Stimulated activated CD4-positive, alpha-beta T cell treated with anti-CD3 and anti-CD28 coated beads, TNF-alpha, amount 100 ng/mL, for 48 hours (primary cell): ENCODE measurements at regions not wholly inside any gene's neighbourhood (a gene's known extent, or its start where the extent isn't known, plus 50 kb on each side); places are given as distances from the start of the nearest gene placed in this dataset.
"Not testable (repeated sequence)": the region's sequence is repeated elsewhere in the genome, so short reads cannot be mapped to it uniquely, and the experiment has no call there.

Experiments
- DNase-seq, 3 donors: peaks; one replicate each; pipeline ENCODE4 v3.0.0-alpha.2; 2020; ENCODE audit warnings: low read depth in 3 of 3

DNA sequence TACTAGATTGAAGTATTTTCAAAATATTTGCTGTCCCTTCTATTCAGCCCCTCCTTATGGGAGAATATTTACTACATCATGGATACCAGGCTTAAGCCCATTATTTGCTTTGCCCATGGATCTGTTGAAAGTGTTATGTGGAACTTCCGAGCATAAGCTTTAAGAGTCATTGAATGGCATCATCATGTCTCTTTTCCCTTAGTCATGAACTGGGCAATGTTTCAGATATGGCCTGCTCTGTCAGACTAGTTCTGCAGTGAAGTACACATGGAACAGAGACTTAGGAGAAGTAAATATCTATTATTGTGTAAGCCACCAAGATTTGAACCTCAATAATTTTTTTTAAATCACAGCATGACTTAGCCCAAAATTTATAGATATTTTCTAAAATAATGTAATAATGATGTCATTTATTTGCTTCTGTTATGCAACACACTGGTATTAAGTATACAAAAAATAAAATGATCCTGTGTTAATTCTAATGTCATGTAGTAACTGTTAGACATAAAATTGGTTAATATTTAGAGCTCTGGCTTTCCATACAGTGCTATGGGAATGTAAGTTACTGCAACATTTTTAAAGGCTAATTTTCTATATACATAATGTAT lies 1097.3 kb downstream of the SLC16A7 start:
- DNase-seq = no peak

DNA sequence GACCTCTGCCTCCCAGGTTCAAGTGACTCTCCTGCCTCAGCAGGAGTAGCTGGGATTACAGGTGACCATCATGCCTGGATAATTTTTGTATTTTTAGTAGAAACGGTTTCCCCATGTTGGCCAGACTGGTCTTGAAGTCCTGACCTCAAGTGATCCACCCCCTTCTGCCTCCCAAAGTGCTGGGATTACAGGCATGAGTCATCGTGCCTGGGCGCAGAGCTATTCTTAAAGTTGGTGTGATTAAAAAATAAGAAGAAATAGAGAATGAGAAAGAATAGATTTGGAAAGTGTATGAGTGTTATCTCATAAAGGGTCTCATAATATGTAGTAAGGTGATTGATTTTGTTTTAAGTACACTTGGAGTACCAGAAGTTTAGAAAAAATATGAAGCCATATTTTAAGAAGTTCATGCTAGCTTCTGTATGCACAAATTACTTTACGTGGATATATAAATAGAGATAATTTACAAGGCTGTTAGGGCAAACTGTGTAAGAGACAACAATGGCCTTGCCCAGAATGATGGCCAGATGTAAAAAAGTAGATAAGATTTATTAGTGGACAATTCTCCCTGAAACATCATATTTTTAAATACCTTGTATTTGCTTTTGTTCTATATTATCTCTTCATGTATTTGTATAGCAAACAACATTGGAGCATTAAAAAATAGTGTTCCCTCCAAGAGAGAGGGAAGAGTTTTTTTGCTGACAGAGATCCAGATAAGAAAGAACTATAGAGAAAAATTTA lies 1108.5 kb downstream of the SLC16A7 start:
- no peak for DNase-seq

DNA sequence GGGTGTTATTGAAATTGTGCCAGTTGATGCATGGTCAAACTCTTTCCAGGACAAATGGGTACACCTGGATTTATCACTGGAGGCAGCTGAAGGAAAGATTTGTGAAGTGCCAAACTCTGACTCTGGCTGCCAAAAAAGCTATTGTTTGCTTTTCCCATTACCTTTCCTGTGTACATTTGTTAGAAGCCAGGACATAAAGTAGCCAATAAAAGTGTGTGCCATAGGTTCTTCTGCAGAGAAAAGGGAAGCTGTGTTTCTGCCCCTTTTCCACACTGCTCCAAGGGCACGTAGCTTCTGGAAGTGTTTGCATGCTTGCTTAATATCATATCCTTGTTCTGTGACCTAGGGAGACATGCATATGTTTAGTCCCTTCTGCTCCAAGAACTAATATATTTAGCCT lies 1114.4 kb downstream of the SLC16A7 start:
- no peak for DNase-seq

DNA sequence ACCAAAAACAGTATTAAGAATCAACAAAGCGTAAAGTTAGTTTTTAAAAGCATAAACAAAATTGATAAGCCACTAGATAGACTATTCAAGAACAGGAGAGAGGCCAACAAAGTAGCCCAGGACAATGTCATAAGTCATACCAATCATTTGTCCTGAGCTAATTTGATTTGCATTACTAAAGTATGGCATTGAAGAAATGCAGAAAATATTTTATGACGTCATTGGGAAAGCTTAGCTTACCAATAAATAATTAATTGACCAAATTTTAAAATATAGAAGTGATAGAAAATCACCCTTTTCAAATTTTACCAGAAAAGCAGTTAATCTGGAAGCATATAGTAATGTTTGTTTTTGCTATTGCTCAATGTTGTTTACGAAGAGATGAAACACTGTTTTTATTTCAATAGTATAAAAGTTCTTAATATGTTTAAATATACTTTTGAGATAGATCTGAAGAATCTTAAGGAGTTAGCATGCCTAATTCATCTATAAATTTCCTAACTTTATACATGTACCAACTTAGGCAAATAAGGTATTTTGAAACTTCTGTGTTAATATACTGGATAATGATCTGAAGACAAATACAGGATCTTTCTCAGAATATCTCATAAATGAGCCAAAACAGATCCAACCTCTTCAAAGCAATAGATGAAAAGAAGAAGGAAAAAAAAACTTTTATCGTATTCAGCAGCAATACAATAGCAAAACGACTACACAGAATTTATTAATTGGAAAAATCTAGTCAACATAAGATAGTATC lies 1118.5 kb downstream of the SLC16A7 start:
- no peak for DNase-seq

DNA sequence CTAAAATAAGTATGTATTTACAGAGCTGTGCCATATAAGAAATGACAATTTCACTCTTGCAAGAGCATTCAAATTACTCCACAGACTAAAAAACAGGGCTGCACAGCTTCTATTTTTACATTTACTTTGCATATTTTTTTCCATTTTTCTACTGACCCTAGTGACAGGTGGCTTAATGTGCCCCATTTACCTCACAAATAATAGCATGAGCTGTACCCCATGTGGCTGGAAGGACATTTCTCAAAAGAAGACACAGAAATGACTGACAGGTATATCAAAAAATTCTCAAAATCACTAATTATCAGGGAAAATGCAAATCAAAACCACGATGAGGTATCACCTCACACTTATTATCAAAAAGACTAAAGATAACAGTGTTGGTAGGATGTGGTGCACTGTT lies 1128.6 kb downstream of the SLC16A7 start:
- no peak for DNase-seq

DNA sequence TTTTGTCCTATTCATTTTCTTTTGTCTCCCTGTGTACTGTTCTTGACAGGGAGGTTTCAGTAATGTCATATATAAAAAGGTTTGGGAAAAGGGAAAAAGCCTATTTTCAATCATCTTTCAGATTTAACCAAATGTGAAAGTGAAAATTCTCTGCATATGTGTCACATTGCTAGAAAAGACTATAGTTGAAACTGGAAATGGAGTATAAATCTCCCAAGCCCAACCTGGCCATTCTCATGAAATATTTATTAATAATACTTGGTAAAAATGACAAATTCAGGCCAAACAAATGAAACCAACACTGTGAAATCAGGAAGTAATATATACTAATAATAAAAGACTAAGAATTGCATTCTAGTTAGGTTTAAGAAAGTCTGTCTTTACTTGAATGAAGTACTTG lies 1129.2 kb downstream of the SLC16A7 start:
- DNase-seq = no peak

DNA sequence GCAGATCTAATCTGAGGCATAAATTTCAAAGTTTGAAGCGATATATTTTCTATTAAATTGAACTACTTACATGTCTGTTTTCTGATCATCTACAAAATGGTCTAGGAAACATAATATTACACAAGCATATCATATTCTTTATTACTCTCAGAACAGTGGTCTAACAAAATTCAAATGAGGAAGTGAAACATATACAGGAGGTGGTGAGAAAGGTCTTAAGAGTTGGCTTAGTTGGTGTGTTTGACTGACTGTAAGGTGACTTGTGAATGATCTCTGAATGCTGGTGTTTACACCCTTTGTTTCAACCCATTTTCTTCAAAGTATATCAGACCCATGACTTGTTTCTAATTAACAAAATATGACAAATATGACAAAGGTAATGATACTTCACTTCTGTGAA lies 1156.8 kb downstream of the SLC16A7 start:
- DNase-seq = no peak

DNA sequence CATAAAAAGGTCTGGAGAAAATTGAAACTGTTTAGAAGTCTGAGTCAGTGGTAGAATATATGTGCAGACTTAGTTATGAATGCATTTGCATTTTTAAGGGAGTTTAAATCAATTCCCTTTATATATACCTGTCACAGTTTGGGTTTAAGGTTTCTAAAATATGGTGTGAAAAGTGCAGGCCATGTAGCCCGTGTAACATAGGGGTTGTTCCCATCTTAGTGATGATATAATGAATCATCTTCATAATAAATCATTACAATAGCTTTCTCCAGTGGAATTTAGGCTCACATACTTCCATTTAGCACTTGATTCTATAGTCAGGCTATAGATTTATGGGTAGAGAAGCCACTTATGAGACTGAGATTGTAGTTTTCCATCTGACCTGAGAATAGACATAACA lies 1162.4 kb downstream of the SLC16A7 start:
- DNase-seq = no peak

DNA sequence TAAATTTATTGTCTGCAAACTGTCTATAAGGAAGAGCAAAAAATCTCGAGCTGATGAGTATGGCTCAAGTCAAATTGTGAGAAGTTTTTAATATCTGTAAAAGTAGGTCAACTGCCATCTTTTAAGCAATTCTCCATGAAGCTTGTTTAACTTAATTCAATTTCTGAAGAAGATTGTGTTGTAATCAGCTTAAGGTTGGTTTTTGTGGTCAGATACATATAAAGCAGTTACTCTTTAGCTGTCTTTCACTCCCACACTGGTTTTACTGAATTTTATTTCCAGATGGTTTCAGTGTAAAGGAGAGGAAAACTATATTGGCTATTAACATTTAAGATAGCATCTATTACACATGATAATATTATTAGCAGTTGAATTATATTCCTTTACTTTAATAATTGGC lies 1165.1 kb downstream of the SLC16A7 start:
- DNase-seq = no peak

DNA sequence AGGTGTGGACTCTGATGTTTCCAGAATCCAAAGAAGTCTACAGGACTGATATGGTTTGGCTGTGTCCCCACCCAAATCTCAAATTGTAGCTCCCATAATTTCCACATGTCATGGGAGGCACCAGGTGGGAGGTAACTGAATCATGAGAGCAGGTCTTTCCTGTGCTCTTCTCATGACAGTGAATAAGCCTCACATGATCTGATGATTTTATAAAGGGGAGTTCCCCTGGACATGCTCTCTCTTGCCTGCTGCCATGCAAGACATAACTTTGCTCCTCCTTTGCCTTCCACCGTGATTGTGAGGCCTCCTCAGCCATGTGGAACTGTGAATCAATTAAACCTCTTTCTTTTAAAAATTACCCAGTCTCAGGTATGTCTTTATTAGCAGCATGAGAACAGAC lies 1205.3 kb downstream of the SLC16A7 start:
- DNase-seq = not testable (repeated sequence)

DNA sequence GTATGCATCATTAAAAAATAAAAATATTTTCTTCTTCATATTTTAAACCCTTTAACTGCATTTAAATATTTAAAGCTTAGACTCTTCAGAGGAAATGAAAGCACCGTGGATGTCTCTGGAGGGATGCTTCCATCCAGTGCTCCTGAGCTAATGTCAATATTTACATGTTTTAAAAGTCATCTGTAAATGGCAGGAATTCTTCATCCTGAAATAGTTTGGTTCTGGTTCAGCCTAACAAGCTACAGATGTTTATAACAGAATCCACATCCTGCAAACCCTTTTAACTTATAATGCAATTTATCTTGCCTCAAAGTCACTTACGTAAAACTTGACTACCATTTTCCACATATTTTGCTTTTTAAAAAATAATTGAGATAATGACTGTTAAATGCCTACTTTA lies 1207.3 kb downstream of the SLC16A7 start:
- no peak for DNase-seq

DNA sequence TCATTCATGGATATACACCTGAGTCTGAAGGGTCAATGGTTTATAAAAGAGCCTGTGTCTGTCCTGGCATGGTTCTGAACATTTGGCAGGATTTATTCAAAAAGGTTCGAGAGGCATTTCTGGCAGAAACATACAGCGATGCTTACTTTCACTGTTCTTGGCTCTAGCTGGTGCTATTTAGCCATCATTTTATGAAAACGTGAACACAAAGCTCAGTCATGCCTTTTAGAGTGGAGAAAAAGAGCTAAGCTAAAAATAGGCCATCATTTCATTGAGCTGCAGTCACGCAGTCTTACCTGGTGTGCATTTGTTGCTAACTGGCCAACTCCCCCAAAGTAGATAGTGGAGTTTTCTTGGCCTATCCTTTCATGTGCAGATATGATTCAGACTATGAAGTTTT lies 1209.5 kb downstream of the SLC16A7 start:
- no peak for DNase-seq

DNA sequence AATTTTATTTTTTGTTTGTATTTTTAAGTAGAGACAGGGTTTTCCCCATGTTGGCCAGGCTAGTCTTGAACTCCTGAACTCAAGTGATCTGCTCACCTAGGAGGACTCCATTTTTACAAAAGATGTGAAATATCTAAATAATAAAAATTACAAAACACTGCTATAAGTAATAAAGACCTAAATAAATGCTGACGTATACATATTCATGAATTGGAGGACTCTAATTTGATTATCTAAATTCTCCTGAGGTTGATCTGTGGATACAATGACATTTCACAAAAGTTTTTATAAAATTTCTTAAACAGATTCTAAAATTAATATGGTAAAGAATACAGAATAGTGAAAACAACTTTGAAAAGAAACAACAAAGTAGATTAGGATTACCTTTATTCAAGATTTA lies 1224.0 kb downstream of the SLC16A7 start:
- no peak for DNase-seq

DNA sequence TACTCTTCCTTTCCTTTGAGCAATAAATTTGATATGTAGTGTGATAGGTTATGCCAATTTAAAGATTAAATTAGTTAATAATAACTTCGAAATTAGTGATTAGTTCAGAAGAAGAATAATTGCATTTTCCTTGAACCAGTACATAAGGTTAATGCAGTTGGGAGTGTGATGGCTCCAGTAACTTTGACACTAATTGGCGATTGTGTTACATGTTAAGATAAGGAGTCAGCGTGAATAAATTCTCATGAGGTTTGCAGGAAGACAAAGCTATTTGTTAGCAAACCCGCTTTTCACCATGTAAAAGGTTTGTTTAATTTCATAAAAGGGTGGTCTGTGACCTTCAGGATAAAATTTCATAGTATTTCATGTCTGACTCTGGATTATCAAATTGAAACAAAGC lies 1226.8 kb downstream of the SLC16A7 start:
- no peak for DNase-seq

DNA sequence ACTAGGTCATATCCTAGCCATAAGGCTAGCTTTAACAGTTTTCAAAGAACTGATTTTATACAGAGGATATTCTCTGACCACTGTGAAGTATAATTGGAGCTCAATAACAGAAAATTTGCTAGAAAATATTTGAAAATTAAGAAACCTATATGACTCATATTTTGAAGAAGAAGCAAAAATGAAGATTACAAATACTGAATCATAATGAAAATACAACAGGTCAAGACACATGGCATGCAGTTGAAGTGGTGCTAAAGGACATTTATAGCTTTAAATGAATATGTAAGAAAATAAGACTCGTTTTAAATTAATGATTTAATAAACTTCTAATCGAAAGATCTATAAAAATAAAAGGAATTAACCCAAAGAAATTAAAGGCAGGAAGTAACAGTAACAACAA lies 1234.6 kb downstream of the SLC16A7 start:
- DNase-seq = no peak

DNA sequence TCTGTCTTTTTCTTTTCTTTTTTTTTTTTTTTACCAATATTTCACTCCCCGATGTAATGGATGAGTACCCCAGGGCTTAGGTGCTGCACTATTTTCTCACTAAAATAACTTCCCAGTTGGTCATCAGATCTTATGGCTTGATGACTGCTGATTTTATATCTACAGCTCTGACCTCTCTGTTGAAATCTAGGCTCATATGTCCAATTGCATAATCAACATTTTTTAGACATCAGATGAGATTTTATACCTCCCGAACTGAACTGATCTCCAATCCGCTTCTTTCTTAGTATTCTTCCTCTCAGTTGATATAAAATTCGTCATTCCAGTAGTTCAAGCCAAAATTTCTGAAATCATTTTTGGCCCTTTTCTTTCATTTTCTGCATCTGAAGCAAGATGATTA lies 1236.5 kb downstream of the SLC16A7 start:
- DNase-seq = no peak

DNA sequence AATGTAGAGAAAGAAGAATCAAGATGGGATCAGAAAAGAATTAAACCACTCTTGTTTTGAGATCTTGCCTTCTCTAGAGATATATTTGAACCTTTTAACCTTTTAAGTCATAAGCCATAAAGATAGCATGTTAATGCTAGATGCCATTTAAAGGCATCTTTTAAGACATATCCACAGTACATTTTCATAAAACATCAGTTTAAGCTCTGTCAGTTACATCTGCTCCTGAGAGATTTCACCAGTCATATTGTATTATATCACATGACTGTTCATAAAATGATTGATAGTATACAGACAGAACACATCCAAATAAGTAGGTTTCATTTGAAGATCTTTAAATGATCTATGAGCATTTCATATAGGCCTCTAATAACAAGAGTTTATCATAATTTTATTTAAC lies 1238.5 kb downstream of the SLC16A7 start:
- DNase-seq = no peak

DNA sequence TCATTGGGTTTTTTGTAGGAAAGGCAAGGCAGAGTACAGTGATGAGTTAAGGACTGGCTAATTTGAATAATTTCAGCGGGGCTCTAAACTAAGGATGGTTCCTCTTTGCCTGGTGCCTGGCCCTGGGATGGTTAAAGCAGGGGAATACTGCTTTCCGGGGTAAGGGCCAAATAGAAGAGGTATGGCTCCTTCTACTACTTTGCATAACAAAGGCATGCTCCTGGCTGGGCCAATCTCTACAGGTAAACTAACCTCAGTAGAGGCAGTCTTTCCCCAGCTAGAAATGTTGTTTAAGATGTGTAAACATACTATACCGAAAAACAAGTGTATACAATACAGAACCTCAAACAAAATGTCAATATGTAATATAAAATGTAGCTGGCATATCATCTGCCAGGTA lies 1239.0 kb downstream of the SLC16A7 start:
- DNase-seq = no peak

DNA sequence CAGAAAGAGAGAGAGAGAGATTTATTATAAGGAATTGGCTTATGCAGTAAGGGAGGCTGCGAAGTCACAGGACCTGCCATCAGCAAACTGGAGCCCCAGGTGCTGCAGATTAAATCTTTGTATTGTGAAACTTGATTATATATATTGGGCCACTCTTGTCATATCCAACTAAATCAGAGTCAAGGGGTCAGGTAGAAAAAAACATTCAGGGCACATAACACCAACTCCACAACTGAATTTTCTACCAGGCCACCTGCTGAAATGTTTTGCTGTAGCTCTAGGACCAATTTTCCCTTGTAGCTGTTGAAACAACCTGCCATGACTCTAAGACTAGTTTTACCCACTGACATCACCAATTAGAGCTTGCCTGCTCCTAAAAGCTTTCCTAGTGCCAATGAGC lies 1240.8 kb downstream of the SLC16A7 start:
- no peak for DNase-seq

DNA sequence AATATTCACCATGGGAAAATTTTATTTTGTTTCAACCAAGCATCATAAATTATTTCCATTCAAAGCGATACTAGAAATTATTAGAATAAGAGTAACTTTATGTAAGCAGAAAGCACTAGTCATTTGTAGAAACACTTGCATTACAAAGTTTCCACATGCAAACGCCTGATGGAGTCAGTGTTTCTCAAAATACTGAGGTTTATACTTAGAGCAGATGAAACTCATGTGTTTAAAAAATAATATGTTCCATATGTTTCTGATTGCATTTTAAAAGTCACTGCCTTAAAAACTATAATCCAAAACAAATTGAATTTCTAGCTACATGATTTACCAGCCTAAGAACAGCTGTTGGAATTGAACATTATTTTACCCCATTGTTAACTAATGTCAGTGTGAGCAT lies 1246.4 kb downstream of the SLC16A7 start:
- DNase-seq = no peak

DNA sequence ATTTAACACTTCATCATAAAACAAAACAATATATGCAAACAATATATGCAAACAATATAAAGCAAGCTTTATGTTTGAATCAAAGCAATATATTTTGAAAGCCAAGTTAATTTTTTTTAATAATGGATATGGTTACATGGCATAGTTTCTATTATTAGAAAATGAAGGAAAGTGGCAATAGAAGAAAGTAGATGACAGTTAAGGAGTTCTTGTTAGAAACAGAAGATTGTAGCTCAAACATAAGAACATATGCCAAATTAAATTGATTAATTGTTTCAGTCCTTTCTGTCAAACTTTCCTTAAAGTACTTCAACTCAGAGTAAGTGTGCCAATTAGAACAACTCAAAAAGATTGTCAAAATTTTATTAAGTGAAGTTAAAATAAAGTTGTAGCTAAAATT lies 1248.3 kb downstream of the SLC16A7 start:
- DNase-seq = no peak

DNA sequence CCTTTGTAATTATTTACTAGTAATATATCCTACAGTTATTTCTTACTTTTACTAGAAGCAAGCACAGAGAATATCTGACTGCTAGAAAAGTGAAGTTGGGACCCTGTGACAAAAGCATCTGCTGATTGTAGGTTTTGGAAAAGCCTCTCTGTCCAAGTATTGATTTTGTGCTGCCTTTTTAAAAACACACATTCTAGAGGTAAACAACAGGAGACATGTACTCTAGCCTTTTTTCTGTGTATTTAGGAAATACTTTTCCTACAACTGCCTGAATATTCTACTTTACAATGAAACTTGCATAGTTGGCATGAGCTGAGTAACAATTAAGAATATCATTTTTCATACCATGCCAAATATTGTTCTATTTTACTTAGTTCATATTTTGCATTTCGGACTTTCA lies 1249.0 kb downstream of the SLC16A7 start:
- DNase-seq = no peak

DNA sequence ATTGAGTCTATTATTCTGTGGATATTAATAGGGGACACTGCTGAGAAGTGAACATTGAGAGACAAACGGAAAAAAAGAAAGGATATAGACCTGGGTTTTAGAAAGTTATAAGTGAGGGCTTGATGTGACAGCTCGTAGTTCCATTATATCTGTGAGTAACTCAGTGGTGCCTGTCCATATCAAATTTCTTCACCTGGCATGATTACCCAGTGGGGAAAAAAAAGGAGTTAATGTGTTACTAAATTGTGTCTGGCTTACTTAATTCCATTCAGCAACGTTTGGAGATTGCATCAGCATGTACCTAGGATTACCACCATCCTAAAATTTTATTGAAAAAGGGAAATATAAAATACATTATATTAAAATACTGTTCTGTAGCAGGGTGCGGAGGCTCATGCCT lies 1249.9 kb downstream of the SLC16A7 start:
- DNase-seq = no peak
